Astrocyte (in vitro differentiated cells and primary cell): ENCODE measurements at regions not wholly inside any gene's neighbourhood (a gene's known extent, or its start where the extent isn't known, plus 50 kb on each side); places are given as distances from the start of the nearest gene placed in this dataset.

Experiments used
- CTCF ChIP-seq: IDR thresholded peaks from 2 replicates; pipeline ENCODE4 v1.5.1; 2011; ENCODE audit warnings: low read depth, mild to moderate bottlenecking, inconsistent platforms, low read length, moderate library complexity; ENCODE audit not compliant: insufficient read depth
- EZH2 ChIP-seq: IDR thresholded peaks from 2 replicates; pipeline ENCODE4 v1.6.1; 2012; ENCODE audit warnings: mild to moderate bottlenecking, low read length, inconsistent platforms; ENCODE audit not compliant: insufficient read depth

- TF ChIP-seq CTCF (no peak), EZH2 (no peak)
Measured at GRCh38 chr2:88845772-88846661, 154.5 kb downstream of the RPIA start.
